Stimulated activated CD4-positive, alpha-beta T cell treated with anti-CD3 and anti-CD28 coated beads, Interleukin-15, amount 100 ng/mL, for 48 hours (primary cell): ENCODE measurements at regions not wholly inside any gene's neighbourhood (a gene's known extent, or its start where the extent isn't known, plus 50 kb on each side); places are given as distances from the start of the nearest gene placed in this dataset.

ENCODE experiments used
- DNase-seq, 2 donors: peaks; one replicate each; pipeline ENCODE4 v3.0.0-alpha.2; 2020; ENCODE audit warnings: low read depth in 2 of 2

GRCh38 chr1:182293119-182293589, 98.4 kb downstream of the GLUL start:
- DNase-seq = no peak

GRCh38 chr1:182292193-182292741, 99.3 kb downstream of the GLUL start:
- DNase-seq = no peak

- DNase-seq = no peak
These were observed 99.9 kb downstream of the GLUL start for GRCh38 chr1:182291584-182292192.

- DNase-seq = no peak
These were observed 102.6 kb downstream of the GLUL start for GRCh38 chr1:182288749-182289604.

GRCh38 chr1:182286761-182287160, 104.8 kb downstream of the GLUL start:
- DNase-seq = no peak

- DNase-seq = no peak
These were observed 107.6 kb downstream of the GLUL start for GRCh38 chr1:182283746-182284544.

- DNase-seq = no peak
These were observed 110.0 kb downstream of the GLUL start for GRCh38 chr1:182281541-182281940.

GRCh38 chr1:182280504-182280900, 111.1 kb downstream of the GLUL start:
- no peak for DNase-seq

- DNase-seq = no peak
These were observed 111.7 kb downstream of the GLUL start for GRCh38 chr1:182279724-182280503.

- no peak for DNase-seq
These were observed 112.3 kb downstream of the GLUL start for GRCh38 chr1:182279302-182279701.

GRCh38 chr1:182278144-182279054, 113.2 kb downstream of the GLUL start:
- DNase-seq = no peak

GRCh38 chr1:182275271-182275670, 116.3 kb downstream of the GLUL start:
- no peak for DNase-seq

- no peak for DNase-seq
These were observed 117.0 kb downstream of the GLUL start for GRCh38 chr1:182274618-182275017.

- DNase-seq = no peak
These were observed 120.9 kb downstream of the GLUL start for GRCh38 chr1:182270731-182271130.

- no peak for DNase-seq
These were observed 122.5 kb downstream of the GLUL start for GRCh38 chr1:182269097-182269496.

GRCh38 chr1:182268669-182269068, 122.9 kb downstream of the GLUL start:
- no peak for DNase-seq

- no peak for DNase-seq
These were observed 127.4 kb downstream of the GLUL start for GRCh38 chr1:182264185-182264584.

- DNase-seq = no peak
These were observed 127.9 kb downstream of the GLUL start for GRCh38 chr1:182263706-182264105.

- no peak for DNase-seq
These were observed 129.2 kb downstream of the GLUL start for GRCh38 chr1:182262425-182262824.

GRCh38 chr1:182261655-182262054, 129.9 kb downstream of the GLUL start:
- DNase-seq = no peak
